TTC549 (cell line): ENCODE measurements at regions not wholly inside any gene's neighbourhood (a gene's known extent, or its start where the extent isn't known, plus 50 kb on each side); places are given as distances from the start of the nearest gene placed in this dataset.
"Not testable (repeated sequence)": the region's sequence is repeated elsewhere in the genome, so short reads cannot be mapped to it uniquely, and the experiment has no call there.

ENCODE experiments used
- FAIRE-seq: peaks from 2 replicates; lab custom pipeline; 2012; peaks lifted over from hg19 to GRCh38; lab: Jason Lieb, UNC

- FAIRE-seq: not testable (repeated sequence)
These were observed 112.1 kb upstream of the DUSP22 start for GRCh38 chr6:180091-180694.

GRCh38 chr6:181049-181654 lies 111.1 kb upstream of the DUSP22 start:
- FAIRE-seq: no peak

GRCh38 chr6:183668-184067 lies 108.6 kb upstream of the DUSP22 start:
- FAIRE-seq: no peak

GRCh38 chr6:184161-184700 lies 108.1 kb upstream of the DUSP22 start:
- no peak for FAIRE-seq

- FAIRE-seq: no peak
These were observed 105.8 kb upstream of the DUSP22 start for GRCh38 chr6:186340-186965.

GRCh38 chr6:187210-187861 lies 105.0 kb upstream of the DUSP22 start:
- FAIRE-seq: no peak

- no peak for FAIRE-seq
These were observed 103.2 kb upstream of the DUSP22 start for GRCh38 chr6:188821-189655.

- FAIRE-seq: no peak
These were observed 102.6 kb upstream of the DUSP22 start for GRCh38 chr6:189676-190075.

GRCh38 chr6:190596-191395 lies 101.5 kb upstream of the DUSP22 start:
- FAIRE-seq: no peak

GRCh38 chr6:191487-192312 lies 100.6 kb upstream of the DUSP22 start:
- FAIRE-seq: no peak

- FAIRE-seq: no peak
These were observed 100.0 kb upstream of the DUSP22 start for GRCh38 chr6:192313-192664.

- no peak for FAIRE-seq
These were observed 99.1 kb upstream of the DUSP22 start for GRCh38 chr6:193180-193579.

GRCh38 chr6:193773-194310 lies 98.4 kb upstream of the DUSP22 start:
- FAIRE-seq: no peak

GRCh38 chr6:195861-196360 lies 96.4 kb upstream of the DUSP22 start:
- no peak for FAIRE-seq

- no peak for FAIRE-seq
These were observed 95.7 kb upstream of the DUSP22 start for GRCh38 chr6:196543-196942.

GRCh38 chr6:203661-204060 lies 88.6 kb upstream of the DUSP22 start:
- no peak for FAIRE-seq

GRCh38 chr6:206264-206663 lies 86.0 kb upstream of the DUSP22 start:
- no peak for FAIRE-seq

GRCh38 chr6:208364-208763 lies 83.9 kb upstream of the DUSP22 start:
- FAIRE-seq: no peak

- no peak for FAIRE-seq
These were observed 83.3 kb upstream of the DUSP22 start for GRCh38 chr6:208938-209337.
